ENCODE measurements at regions not wholly inside any gene's neighbourhood (a gene's known extent, or its start where the extent isn't known, plus 50 kb on each side); places are given as distances from the start of the nearest gene placed in this dataset.

- no peak overlapping the region for H3K4me3 Mint-ChIP-seq
- H3K36me3 Mint-ChIP-seq (ENCODE audit: low read depth) = no peaks in the 10 kb centered on the region
- POLR2A ChIA-PET = no interaction called here
- ATAC-seq (no peak), DNase-seq (no peak)
- peaks cover 4% of the 10 kb centered on the region for H3K27me3 Mint-ChIP-seq
- H3K27ac Mint-ChIP-seq = no peak overlapping the region
- no peak for TF ChIP-seq CTCF (IDR thresholded peaks at IDR 0.05)
- CTCF ChIA-PET = no interaction called here
- no peaks in the 10 kb centered on the region for H3K4me1 Mint-ChIP-seq (ENCODE audit: low read depth)
- intact Hi-C loops (cut with micrococcal nuclease) = no loop called here
- no peaks in the 10 kb centered on the region for H3K9me3 Mint-ChIP-seq
Measured at GRCh38 chr6:145530454-145530853, 204.9 kb downstream of the EPM2A start.

- Mint-ChIP-seq H3K27ac (no peak overlapping the region), H3K36me3 (ENCODE audit: low read depth) (no peaks in the 10 kb centered on the region), H3K4me1 (ENCODE audit: low read depth) (no peaks in the 10 kb centered on the region), H3K9me3 (no peaks in the 10 kb centered on the region), H3K27me3 (peaks cover 4% of the 10 kb centered on the region), H3K4me3 (no peak overlapping the region)
- POLR2A ChIA-PET = no interaction called here
- TF ChIP-seq CTCF (IDR thresholded peaks at IDR 0.05) = no peak
- CTCF ChIA-PET = no interaction called here
- intact Hi-C loops (cut with micrococcal nuclease) = no loop called here
- DNase-seq (no peak), ATAC-seq (no peak)
Measured at GRCh38 chr6:145531032-145531431, 204.3 kb downstream of the EPM2A start.

DNA sequence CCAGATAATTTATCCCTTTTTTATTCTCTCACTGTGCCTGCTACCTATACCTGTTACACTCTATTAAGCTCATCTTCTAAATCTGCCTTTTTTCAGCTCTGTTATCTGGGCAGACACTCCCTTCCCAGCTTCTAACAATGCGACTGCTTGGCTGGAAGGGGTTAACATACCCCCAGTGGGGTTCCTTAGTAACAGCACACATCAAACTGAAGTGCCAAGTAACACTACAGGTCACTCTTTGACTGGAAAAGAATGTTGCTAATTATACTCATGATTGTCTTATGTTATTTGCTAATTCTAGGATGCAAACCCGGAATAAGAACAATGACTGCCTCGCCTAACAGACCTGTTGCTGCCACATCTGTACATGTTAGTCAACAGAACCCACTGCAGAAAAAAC is 203.5 kb downstream of the EPM2A start:
- POLR2A ChIA-PET = no interaction called here
- Mint-ChIP-seq H3K27ac (no peak overlapping the region), H3K4me3 (no peak overlapping the region), H3K9me3 (no peaks in the 10 kb centered on the region), H3K36me3 (ENCODE audit: low read depth) (no peaks in the 10 kb centered on the region), H3K27me3 (peaks cover 4% of the 10 kb centered on the region), H3K4me1 (ENCODE audit: low read depth) (no peaks in the 10 kb centered on the region)
- no peak for TF ChIP-seq CTCF (IDR thresholded peaks at IDR 0.05)
- intact Hi-C loops (cut with micrococcal nuclease) = no loop called here
- DNase-seq = no peak
- ATAC-seq = no peak
- CTCF ChIA-PET = no interaction called here

GRCh38 chr6:145532361-145532760 is 203.0 kb downstream of the EPM2A start:
- intact Hi-C loops (cut with micrococcal nuclease) = no loop called here
- DNase-seq (no peak), ATAC-seq (no peak)
- TF ChIP-seq CTCF (IDR thresholded peaks at IDR 0.05) = no peak
- CTCF ChIA-PET = no interaction called here
- no peaks in the 10 kb centered on the region for H3K4me1 Mint-ChIP-seq (ENCODE audit: low read depth)
- POLR2A ChIA-PET = no interaction called here
- H3K27me3 Mint-ChIP-seq = peaks cover 4% of the 10 kb centered on the region
- no peak overlapping the region for H3K4me3 Mint-ChIP-seq
- no peaks in the 10 kb centered on the region for H3K9me3 Mint-ChIP-seq
- H3K27ac Mint-ChIP-seq = no peak overlapping the region
- no peaks in the 10 kb centered on the region for H3K36me3 Mint-ChIP-seq (ENCODE audit: low read depth)

DNA sequence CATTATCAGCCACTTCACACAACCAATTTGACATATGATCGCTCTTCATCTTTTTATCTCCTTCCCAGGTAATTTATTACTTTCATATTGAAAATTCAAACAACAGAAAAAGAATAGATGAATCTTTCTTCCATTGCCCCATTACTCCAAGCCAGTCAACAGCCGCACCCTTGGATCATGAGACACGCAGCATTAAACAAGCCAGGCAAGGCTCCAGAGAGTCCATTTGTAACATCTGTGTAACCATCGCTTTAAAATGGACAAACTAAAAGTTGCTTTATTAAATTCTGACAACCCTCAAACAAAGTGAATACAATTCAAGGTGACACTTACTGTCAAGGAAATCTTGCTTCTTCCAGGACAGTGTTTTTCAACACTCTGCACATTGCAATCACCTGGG is 200.3 kb downstream of the EPM2A start:
- CTCF ChIA-PET = no interaction called here
- Mint-ChIP-seq H3K9me3 (no peaks in the 10 kb centered on the region), H3K27me3 (peaks cover 4% of the 10 kb centered on the region), H3K27ac (no peak overlapping the region), H3K4me1 (ENCODE audit: low read depth) (no peaks in the 10 kb centered on the region), H3K36me3 (ENCODE audit: low read depth) (no peaks in the 10 kb centered on the region), H3K4me3 (no peak overlapping the region)
- POLR2A ChIA-PET = no interaction called here
- TF ChIP-seq CTCF (IDR thresholded peaks at IDR 0.05) = no peak
- intact Hi-C loops (cut with micrococcal nuclease) = no loop called here
- no peak for ATAC-seq
- no peak for DNase-seq
